Psoas muscle (tissue), 7 donors: ENCODE measurements at regions not wholly inside any gene's neighbourhood (a gene's known extent, or its start where the extent isn't known, plus 50 kb on each side); places are given as distances from the start of the nearest gene placed in this dataset.

Source experiments
- ATAC-seq, 4 donors: fragments of 200-7000 bp; cut with Tn5 transposase; one replicate each; pipeline ENCODE4 v1.9.1; 2020; ENCODE audit warnings: moderate library complexity in 3 of 4, mild to moderate bottlenecking in 2 of 4
- DNase-seq, 2 donors: peaks; one replicate each; pipeline ENCODE4 v3.0.0-alpha.2; 2020
- H3K27ac ChIP-seq: fragments of 200-600 bp; one replicate; pipeline ENCODE4 v1.8.0; 2022
- H3K27me3 ChIP-seq, 3 donors: fragments of 200-600 bp in 1 of 3; one replicate each; pipeline versions ENCODE4 v1.6.1 to v1.8.0; 2013 to 2022; ENCODE audit warnings: low read length in 2 of 3, mild to moderate bottlenecking in 2 of 3, moderate library complexity in 1 of 3; ENCODE audit not compliant: insufficient read depth in 3 of 3
- H3K36me3 ChIP-seq, 2 donors: fragments of 200-600 bp in 1 of 2; one replicate each; pipeline versions ENCODE4 v1.6.1 to v1.8.0; 2013 to 2022; ENCODE audit warnings: low read depth in 1 of 2, mild to moderate bottlenecking in 1 of 2, moderate library complexity in 1 of 2; ENCODE audit not compliant: insufficient read depth in 1 of 2
- H3K4me1 ChIP-seq: fragments of 200-600 bp; one replicate; pipeline ENCODE4 v1.8.0; 2022
- H3K4me3 ChIP-seq: fragments of 200-600 bp; one replicate; pipeline ENCODE4 v1.8.0; 2022; ENCODE audit warnings: mild to moderate bottlenecking
- H3K9me3 ChIP-seq: fragments of 200-600 bp; one replicate; pipeline ENCODE4 v1.8.0; 2022
- WGBS, 3 donors: extraction: QIAGEN DNeasy Blood & Tissue Kit; methylation state at CpG; one replicate each; pipeline versions ENCODE4 v1.1.6 to v1.1.7; 2013; 5-methylcytosine and 5-hydroxymethylcytosine counted together
- intact Hi-C, 2 donors: fragments of 100-400 bp; cut with DNase I; formaldehyde crosslinking; loops; one replicate each; pipeline versions ENCODE4 v1.11.0 to v1.14.2; 2022
- TF ChIP-seq, protein P1 (sequence below): fragments of 200-600 bp; IDR thresholded peaks from one replicate; pipeline ENCODE4 v1.8.0; 2022; ENCODE audit warnings: antibody characterized with exemption
- donor health status: healthy with polysubstance abuse.
- donor health status: DM: no; HTN: no; CAD: no; lungs with moderate emphysema.
- donor health status: Bipolar disorder and iron deficiency.
- donor health status: healthy.
- donor health status: DM: yes; HTN: yes; CAD: no.
- donor health status: DM: no; HTN: no; CAD: no.
- donor health status: DM: yes; HTN: yes; CAD: no.

DNA sequence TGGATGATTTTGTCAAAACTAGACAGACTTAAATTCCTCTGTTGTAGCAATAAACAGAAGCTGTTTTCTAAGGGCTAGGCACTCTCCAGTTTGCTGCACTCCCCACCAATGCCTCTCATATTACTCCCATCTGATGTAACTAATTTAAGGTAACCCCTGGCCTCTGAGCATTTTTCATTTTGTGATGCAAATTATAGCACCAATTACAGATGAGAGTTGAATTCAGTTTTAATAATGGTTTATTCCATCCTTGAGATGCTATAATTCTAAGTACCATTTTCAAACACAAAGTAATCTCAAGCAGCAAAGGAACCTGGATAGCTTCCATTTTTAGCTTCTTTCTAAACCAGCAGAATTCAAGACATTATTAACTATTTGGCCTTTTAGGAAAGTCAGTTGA lies 280.4 kb upstream of the DAB1 start:
- TF ChIP-seq, protein P1, sequence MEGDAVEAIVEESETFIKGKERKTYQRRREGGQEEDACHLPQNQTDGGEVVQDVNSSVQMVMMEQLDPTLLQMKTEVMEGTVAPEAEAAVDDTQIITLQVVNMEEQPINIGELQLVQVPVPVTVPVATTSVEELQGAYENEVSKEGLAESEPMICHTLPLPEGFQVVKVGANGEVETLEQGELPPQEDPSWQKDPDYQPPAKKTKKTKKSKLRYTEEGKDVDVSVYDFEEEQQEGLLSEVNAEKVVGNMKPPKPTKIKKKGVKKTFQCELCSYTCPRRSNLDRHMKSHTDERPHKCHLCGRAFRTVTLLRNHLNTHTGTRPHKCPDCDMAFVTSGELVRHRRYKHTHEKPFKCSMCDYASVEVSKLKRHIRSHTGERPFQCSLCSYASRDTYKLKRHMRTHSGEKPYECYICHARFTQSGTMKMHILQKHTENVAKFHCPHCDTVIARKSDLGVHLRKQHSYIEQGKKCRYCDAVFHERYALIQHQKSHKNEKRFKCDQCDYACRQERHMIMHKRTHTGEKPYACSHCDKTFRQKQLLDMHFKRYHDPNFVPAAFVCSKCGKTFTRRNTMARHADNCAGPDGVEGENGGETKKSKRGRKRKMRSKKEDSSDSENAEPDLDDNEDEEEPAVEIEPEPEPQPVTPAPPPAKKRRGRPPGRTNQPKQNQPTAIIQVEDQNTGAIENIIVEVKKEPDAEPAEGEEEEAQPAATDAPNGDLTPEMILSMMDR: no peak
- no peak overlapping the region for H3K27ac ChIP-seq
- intact Hi-C loops: no loop called here

GRCh38 chr1:57696904-57697303 lies 273.0 kb upstream of the DAB1 start:
- H3K27me3 ChIP-seq: no peaks in the 10 kb centered on the region
- TF ChIP-seq, protein P1: no peak
- DNase-seq (no peak), ATAC-seq (no peak)
- H3K36me3 ChIP-seq: no peaks in the 10 kb centered on the region
- WGBS, 3 donors: 85 to 100% (median 88%) methylated on average over 1 of the region's 1 CpG
- H3K4me3 ChIP-seq: no peak overlapping the region
- no peaks in the 10 kb centered on the region for H3K4me1 ChIP-seq
- intact Hi-C loops: no loop called here
- H3K27ac ChIP-seq: no peak overlapping the region
- H3K9me3 ChIP-seq: no peaks in the 10 kb centered on the region

More for the DNA sequence above, 280.4 kb upstream of the DAB1 start:
- DNase-seq (no peak), ATAC-seq (no peak)
- H3K36me3 ChIP-seq: no peaks in the 10 kb centered on the region
- no peaks in the 10 kb centered on the region for H3K27me3 ChIP-seq
- H3K9me3 ChIP-seq: no peaks in the 10 kb centered on the region
- H3K4me1 ChIP-seq: no peaks in the 10 kb centered on the region
- no peak overlapping the region for H3K4me3 ChIP-seq

- DNase-seq (no peak), ATAC-seq (no peak)
- TF ChIP-seq, protein P1: no peak
- H3K36me3 ChIP-seq: no peaks in the 10 kb centered on the region
- no peaks in the 10 kb centered on the region for H3K27me3 ChIP-seq
- no peak overlapping the region for H3K27ac ChIP-seq
- H3K4me3 ChIP-seq: no peak overlapping the region
- H3K4me1 ChIP-seq: no peaks in the 10 kb centered on the region
- intact Hi-C loops: no loop called here
- 60 to 68% (median 67%) methylated on average over 2 of the region's 2 CpGs for WGBS, 3 donors
- no peaks in the 10 kb centered on the region for H3K9me3 ChIP-seq
These were observed 272.2 kb upstream of the DAB1 start for GRCh38 chr1:57696043-57696442.

DNA sequence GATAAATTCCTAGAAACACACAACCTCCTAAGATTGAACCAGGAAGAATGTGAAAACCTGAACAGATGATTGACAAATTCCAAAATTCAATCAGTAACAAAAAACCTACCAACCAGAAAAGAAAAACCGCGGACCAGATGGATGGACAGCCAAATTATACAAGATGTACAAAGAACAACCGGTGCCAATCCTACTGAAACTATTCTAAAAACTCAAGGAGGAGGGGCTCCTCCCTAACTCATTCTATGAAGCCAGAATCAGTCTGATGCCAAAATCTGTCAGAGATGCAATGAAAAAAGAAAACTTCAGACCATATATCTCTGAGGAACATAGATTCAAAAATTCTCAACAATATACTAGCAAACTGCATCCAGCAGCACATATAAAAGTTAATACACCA lies 262.4 kb upstream of the DAB1 start:
- DNase-seq (no peak), ATAC-seq (no peak)
- TF ChIP-seq, protein P1: no peak
- 87 to 93% (median 87%) methylated on average over 3 of the region's 3 CpGs for WGBS, 3 donors
- Histone ChIP-seq H3K9me3 (peaks cover 4% of the 10 kb centered on the region), H3K4me1 (peaks cover 10% of the 10 kb centered on the region), H3K4me3 (no peak overlapping the region), H3K36me3 (no peaks in the 10 kb centered on the region), H3K27me3 (no peaks in the 10 kb centered on the region), H3K27ac (no peak overlapping the region)
- intact Hi-C loops: no loop called here
